HCT116 (cell line): ENCODE measurements at regions not wholly inside any gene's neighbourhood (a gene's known extent, or its start where the extent isn't known, plus 50 kb on each side); places are given as distances from the start of the nearest gene placed in this dataset.

Experiments
- ATAC-seq: fragments of 200-7000 bp; cut with Tn5 transposase; 2 replicates; pipeline ENCODE4 v1.9.1; 2020; ENCODE audit warnings: mild to moderate bottlenecking, moderate library complexity
- BruUV-seq: library from RNA; stranded (reverse); fragments of 400-500 nt; replicated peaks from 2 replicates; lab custom pipeline; 2021; lab: Mats Ljungman, UMichigan
- CTCF ChIA-PET: fragments of 300-600 bp; sonication (Branson Sonifier 250); formaldehyde crosslinking; loops from one replicate; lab custom pipeline; 2021; ENCODE audit warnings: antibody characterized with exemption; lab: Charles Lee
- POLR2A ChIA-PET: fragments of 300-600, 350-600 bp; sonication (Branson Sonifier 250); formaldehyde crosslinking; loops from one replicate; lab custom pipeline; 2021; ENCODE audit warnings: antibody characterized with exemption; lab: Charles Lee
- RAD21 ChIA-PET, 2 experiments: fragments of 300-600 bp; sonication (Branson Sonifier 250); formaldehyde crosslinking; loops; one replicate each; lab custom pipeline; 2023; ENCODE audit warnings: low total read pairs in 2 of 2; ENCODE audit not compliant: uncharacterized antibody in 2 of 2, unreplicated experiment in 2 of 2, low non-redundant PET in 1 of 2; lab: Charles Lee
- DNase-seq: peaks from one replicate; pipeline ENCODE4 v3.0.0-alpha.2; 2010; ENCODE audit warnings: low read depth, low spot score
- H2AFZ ChIP-seq: fragments of 200-600 bp; shearing (Covaris generic), sonication (generic); 2 replicates; pipeline ENCODE4 v1.6.1; 2017; ENCODE audit warnings: low read depth, mixed run types, mixed read lengths, antibody characterized with exemption, low read length; ENCODE audit not compliant: poor library complexity, severe bottlenecking
- H3K27ac ChIP-seq: 2 replicates; pipeline ENCODE4 v1.5.1; 2012; ENCODE audit warnings: low read depth, low read length
- H3K27me3 ChIP-seq: fragments of 200-600 bp; sonication (generic); 2 replicates; pipeline ENCODE4 v1.6.1; 2016; ENCODE audit warnings: mixed run types, low read length, mixed read lengths; ENCODE audit not compliant: insufficient read depth
- H3K36me3 ChIP-seq, 2 experiments: fragments of 200-500 bp in 1 of 2; fragments of 200-600 bp in 1 of 2; sonication (Bioruptor generic) in 1 of 2; sonication (generic) in 1 of 2; 2 replicates each; pipeline versions ENCODE4 v1.5.1 to v1.6.1; 2014 to 2016; ENCODE audit warnings: low read length in 2 of 2, inconsistent platforms in 1 of 2, mixed read lengths in 1 of 2, mixed run types in 1 of 2; ENCODE audit not compliant: insufficient read depth in 2 of 2, control insufficient read depth in 1 of 2
- H3K4me1 ChIP-seq, 2 experiments: fragments of 200-600 bp in 1 of 2; sonication (generic) in 1 of 2; 2 replicates each; pipeline versions ENCODE4 v1.5.1 to v1.6.1; 2012 to 2017; ENCODE audit warnings: low read length in 2 of 2, inconsistent platforms in 1 of 2, mild to moderate bottlenecking in 1 of 2, mixed read lengths in 1 of 2, mixed run types in 1 of 2, moderate library complexity in 1 of 2; ENCODE audit not compliant: insufficient read depth in 2 of 2, control insufficient read depth in 1 of 2
- H3K4me2 ChIP-seq: fragments of 200-600 bp; sonication (generic); 2 replicates; pipeline ENCODE4 v1.6.1; 2017; ENCODE audit warnings: mixed run types, low read length, mixed read lengths
- H3K4me3 ChIP-seq, 2 experiments: fragments of 200-600 bp in 1 of 2; sonication (generic) in 1 of 2; replicated peaks in 1 of 2; 2 replicates each; pipeline ENCODE4 v1.5.1; 2011 to 2016; ENCODE audit warnings: low read length in 2 of 2, control low read depth in 1 of 2, low read depth in 1 of 2, mild to moderate bottlenecking in 1 of 2, mixed read lengths in 1 of 2, mixed run types in 1 of 2
- H3K79me2 ChIP-seq: fragments of 200-600 bp; sonication (generic); 2 replicates; pipeline ENCODE4 v1.6.1; 2017; ENCODE audit warnings: mild to moderate bottlenecking, mixed run types, low read length, moderate library complexity, mixed read lengths; ENCODE audit not compliant: insufficient read depth
- H3K9ac ChIP-seq: fragments of 200-600 bp; sonication (generic); 2 replicates; pipeline ENCODE4 v1.6.1; 2016; ENCODE audit warnings: low read length, mixed read lengths
- H3K9me2 ChIP-seq: fragments of 200-600 bp; sonication (generic), shearing (Covaris generic); 2 replicates; pipeline ENCODE4 v1.6.1; 2017; ENCODE audit warnings: mixed run types, mild to moderate bottlenecking, moderate library complexity; ENCODE audit not compliant: insufficient read depth
- H3K9me3 ChIP-seq, 2 experiments: fragments of 200-500 bp in 1 of 2; fragments of 200-600 bp in 1 of 2; sonication (Bioruptor generic) in 1 of 2; sonication (generic) in 1 of 2; 2 replicates each; pipeline ENCODE4 v1.6.1; 2014 to 2017; ENCODE audit warnings: low read length in 2 of 2, mixed read lengths in 2 of 2, inconsistent platforms in 1 of 2, low read depth in 1 of 2, mild to moderate bottlenecking in 1 of 2, mixed run types in 1 of 2, moderate library complexity in 1 of 2; ENCODE audit not compliant: control insufficient read depth in 1 of 2, insufficient read depth in 1 of 2
- H4K20me1 ChIP-seq: fragments of 200-600 bp; sonication (generic), shearing (Covaris generic); 2 replicates; pipeline ENCODE4 v1.6.1; 2017; ENCODE audit warnings: mixed run types, mild to moderate bottlenecking, moderate library complexity; ENCODE audit not compliant: insufficient read depth
- CTCF ChIP-seq, 3 experiments: fragments of 200-600 bp in 1 of 3; sonication (generic) in 1 of 3; IDR thresholded peaks in 2 of 3; conservative IDR thresholded peaks in 1 of 3; 2 replicates each; pipeline ENCODE4 v1.5.1; 2012 to 2017; ENCODE audit warnings: low read depth in 2 of 3, low read length in 2 of 3, antibody characterized with exemption in 1 of 3, borderline replicate concordance in 1 of 3, control low read depth in 1 of 3, mild to moderate bottlenecking in 1 of 3, mixed read lengths in 1 of 3, mixed run types in 1 of 3, moderate library complexity in 1 of 3; ENCODE audit not compliant: insufficient read depth in 1 of 3
- EZH2 ChIP-seq: fragments of 200-600 bp; sonication (generic); IDR thresholded peaks from 2 replicates; pipeline ENCODE4 v1.6.1; 2017; ENCODE audit warnings: antibody characterized with exemption, mixed run types
- POLR2AphosphoS5 ChIP-seq: IDR thresholded peaks from 2 replicates; pipeline ENCODE4 v1.6.1; 2011; ENCODE audit warnings: mild to moderate bottlenecking, low read depth, low read length, moderate library complexity
- RAD21 ChIP-seq: IDR thresholded peaks from 2 replicates; pipeline ENCODE4 v1.6.1; 2012; ENCODE audit warnings: low read depth, mild to moderate bottlenecking
- SIN3A ChIP-seq: IDR thresholded peaks from 2 replicates; pipeline ENCODE4 v1.6.1; 2012; ENCODE audit warnings: low read depth
- TCF7L2 ChIP-seq: IDR thresholded peaks from 2 replicates; pipeline ENCODE4 v1.7.0; 2011; ENCODE audit warnings: borderline replicate concordance, inconsistent platforms; ENCODE audit not compliant: insufficient read depth, insufficient read length; ENCODE audit errors: extremely low read depth
- ZNF274 ChIP-seq: fragments of 200-500 bp; sonication (Bioruptor generic); IDR thresholded peaks from 2 replicates; pipeline ENCODE4 v1.6.1; 2014; ENCODE audit warnings: mild to moderate bottlenecking, low read depth, low read length, inconsistent platforms
- intact Hi-C: fragments of 100-400 bp; cut with micrococcal nuclease; formaldehyde crosslinking; loops from 2 replicates; pipeline ENCODE4 v1.10.0; 2022

GRCh38 chr12:109663795-109664194 is 49.8 kb upstream of the FAM222A start:
- Histone ChIP-seq H3K36me3 (no peaks in the 10 kb centered on the region), H3K9ac (no peak overlapping the region), H3K4me1 (no peaks in the 10 kb centered on the region), H4K20me1 (no peaks in the 10 kb centered on the region), H3K79me2 (no peaks in the 10 kb centered on the region), H3K4me2 (no peak overlapping the region), H2AFZ (no peak overlapping the region), H3K9me3 (peaks cover 0 to 14% of the 10 kb centered on the region in 2 experiments; a peak in 1 of 4 replicates), H3K4me3 (no peak overlapping the region), H3K27me3 (peaks cover 18% of the 10 kb centered on the region), H3K27ac (no peak overlapping the region), H3K9me2 (no peaks in the 10 kb centered on the region)
- DNase-seq = no peak
- intact Hi-C loops = no loop called here
- TF ChIP-seq ZNF274 (no peak), POLR2AphosphoS5 (no peak), EZH2 (no peak), RAD21 (no peak), SIN3A (no peak), TCF7L2 (no peak), CTCF (IDR thresholded peaks at IDR 0.05 in 2 of 3, conservative IDR thresholded peaks at IDR 0.05 in 1 of 3; ENCODE audit: borderline replicate concordance in 1 of 3, insufficient read depth in 1 of 3, low read depth in 2 of 3, low read length in 2 of 3) (no peak)
- ChIA-PET POLR2A (no interaction called here), RAD21 (no interaction called here), CTCF (no interaction called here)
- ATAC-seq = no peak
- BruUV-seq = no TSS peak
